ENCODE measurements at regions not wholly inside any gene's neighbourhood (a gene's known extent, or its start where the extent isn't known, plus 50 kb on each side); places are given as distances from the start of the nearest gene placed in this dataset.

DNA sequence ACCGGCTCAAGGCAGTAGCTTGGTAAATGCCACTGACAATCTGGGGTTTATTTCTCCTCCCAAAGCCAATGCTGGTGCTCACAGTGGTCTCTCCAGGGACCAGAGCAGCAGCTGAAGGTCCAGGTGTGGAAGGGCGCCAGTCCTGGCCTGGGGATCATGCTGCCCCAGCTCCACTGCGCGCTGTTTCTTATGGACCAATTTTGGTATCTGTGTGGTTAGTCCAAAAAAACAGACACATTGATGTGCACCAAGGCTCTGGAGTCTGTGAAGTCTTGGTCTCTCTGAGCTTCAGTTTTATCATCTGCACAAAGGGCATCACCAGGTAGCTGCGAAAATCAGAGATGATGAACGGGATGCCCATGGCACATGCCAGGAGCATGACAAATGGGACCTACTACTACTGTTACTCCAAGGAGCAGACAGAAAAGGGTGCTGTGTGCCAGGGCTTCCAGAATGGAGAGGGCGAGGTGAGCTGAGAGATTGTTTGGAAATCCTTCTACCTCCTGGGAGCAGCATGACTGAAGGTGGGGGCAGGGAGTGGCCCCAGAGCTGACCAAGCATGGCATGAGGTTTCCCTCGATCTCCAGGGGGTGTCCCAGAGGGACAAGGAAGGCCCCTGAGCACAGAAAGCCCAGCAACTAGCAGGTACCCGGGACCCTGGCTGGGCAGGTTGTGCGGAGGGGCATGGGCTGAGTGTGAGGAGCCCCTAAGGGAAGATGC lies 134.3 kb upstream of the PRR20G start:
- intact Hi-C loops (cut with DNase I), result no loop called here
- H3K9me3 ChIP-seq, result no peaks in the 10 kb centered on the region
- TF ChIP-seq, protein P1, sequence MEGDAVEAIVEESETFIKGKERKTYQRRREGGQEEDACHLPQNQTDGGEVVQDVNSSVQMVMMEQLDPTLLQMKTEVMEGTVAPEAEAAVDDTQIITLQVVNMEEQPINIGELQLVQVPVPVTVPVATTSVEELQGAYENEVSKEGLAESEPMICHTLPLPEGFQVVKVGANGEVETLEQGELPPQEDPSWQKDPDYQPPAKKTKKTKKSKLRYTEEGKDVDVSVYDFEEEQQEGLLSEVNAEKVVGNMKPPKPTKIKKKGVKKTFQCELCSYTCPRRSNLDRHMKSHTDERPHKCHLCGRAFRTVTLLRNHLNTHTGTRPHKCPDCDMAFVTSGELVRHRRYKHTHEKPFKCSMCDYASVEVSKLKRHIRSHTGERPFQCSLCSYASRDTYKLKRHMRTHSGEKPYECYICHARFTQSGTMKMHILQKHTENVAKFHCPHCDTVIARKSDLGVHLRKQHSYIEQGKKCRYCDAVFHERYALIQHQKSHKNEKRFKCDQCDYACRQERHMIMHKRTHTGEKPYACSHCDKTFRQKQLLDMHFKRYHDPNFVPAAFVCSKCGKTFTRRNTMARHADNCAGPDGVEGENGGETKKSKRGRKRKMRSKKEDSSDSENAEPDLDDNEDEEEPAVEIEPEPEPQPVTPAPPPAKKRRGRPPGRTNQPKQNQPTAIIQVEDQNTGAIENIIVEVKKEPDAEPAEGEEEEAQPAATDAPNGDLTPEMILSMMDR (IDR thresholded peaks at IDR 0.05), result no peak
- no peak overlapping the region for H3K4me3 ChIP-seq
- DNase-seq, result peak; percentile 10
- no peaks in the 10 kb centered on the region for H3K4me1 ChIP-seq
- no peaks in the 10 kb centered on the region for H3K36me3 ChIP-seq
- H3K27me3 ChIP-seq, result no peaks in the 10 kb centered on the region
- H3K9ac ChIP-seq (ENCODE audit: low read depth in 2 of 2, low read length in 2 of 2), result no peak overlapping the region
- no peak overlapping the region for H3K27ac ChIP-seq

DNA sequence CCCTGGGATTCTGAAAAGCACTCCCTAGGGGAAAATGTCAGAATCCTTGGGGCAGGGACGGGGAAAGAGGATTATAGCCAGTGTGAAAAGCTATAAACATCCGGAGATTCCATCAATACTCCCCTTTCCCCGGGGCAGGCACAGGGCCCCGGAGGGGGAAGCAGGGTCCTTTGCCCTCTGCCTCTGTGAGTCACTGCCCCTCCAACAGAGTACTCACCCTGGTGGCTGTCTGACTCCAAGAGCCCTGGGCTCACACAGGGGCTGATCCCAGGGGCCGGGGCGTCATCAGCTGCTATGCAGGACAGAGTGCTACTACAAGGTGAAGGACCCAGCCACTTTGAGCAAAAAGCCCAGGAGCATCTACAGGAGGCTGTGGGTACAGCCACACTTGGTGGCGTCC lies 133.0 kb upstream of the PRR20G start:
- no peaks in the 10 kb centered on the region for H3K27me3 ChIP-seq
- H3K4me3 ChIP-seq, result no peak overlapping the region
- no peaks in the 10 kb centered on the region for H3K36me3 ChIP-seq
- H3K27ac ChIP-seq, result no peak overlapping the region
- H3K9ac ChIP-seq (ENCODE audit: low read depth in 2 of 2, low read length in 2 of 2), result no peak overlapping the region
- H3K9me3 ChIP-seq, result no peaks in the 10 kb centered on the region
- TF ChIP-seq, protein P1 (IDR thresholded peaks at IDR 0.05), result no peak
- intact Hi-C loops (cut with DNase I), result no loop called here
- H3K4me1 ChIP-seq, result no peaks in the 10 kb centered on the region
- DNase-seq, result peak; percentile 10

DNA sequence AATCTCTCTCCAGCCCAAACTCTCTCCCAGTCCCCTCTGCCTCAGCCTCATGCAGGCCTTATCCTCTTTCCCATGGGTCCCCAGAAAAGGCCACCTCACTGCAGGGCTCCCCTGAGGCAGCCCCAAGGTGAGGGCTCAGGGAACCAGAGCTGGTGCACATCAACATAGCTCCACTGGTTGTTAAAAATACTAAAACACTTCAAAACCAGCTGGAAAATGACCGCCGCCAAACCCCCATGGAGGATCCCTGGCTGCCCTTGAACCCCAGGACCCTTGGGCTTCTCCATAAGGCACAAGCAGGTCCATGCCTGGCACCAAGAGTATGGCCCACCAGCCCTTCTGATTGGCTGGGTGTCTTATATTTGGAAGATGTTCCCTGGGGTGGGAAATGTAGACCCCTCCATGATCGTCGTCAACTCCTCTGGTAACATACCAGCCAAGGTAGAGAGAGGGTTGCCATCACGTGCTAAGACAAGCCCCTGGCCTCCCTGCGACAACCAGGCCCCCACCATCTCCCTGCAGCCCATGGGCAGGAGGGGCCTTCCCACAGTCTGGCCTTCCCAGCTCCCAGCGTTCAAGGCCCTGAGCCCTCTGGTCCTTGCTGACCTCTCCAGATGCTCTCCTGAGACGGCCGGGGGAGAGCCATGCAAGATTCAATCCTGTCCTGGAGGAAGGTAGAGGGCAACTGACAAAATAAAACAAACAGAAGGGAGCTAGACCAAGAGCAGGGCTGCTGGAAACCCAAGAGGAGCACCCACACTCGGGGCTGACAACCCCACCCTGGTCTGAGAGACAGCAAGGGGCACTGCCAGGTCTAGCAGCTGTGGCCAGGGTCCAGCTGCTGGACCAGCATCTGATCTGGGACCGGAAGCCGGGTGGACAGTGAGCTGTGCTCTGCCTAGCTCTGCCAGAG lies 132.1 kb upstream of the PRR20G start:
- TF ChIP-seq, protein P1 (IDR thresholded peaks at IDR 0.05), result no peak
- intact Hi-C loops (cut with DNase I), result no loop called here
- Histone ChIP-seq H3K4me1 (no peaks in the 10 kb centered on the region), H3K9me3 (no peaks in the 10 kb centered on the region), H3K27me3 (no peaks in the 10 kb centered on the region), H3K36me3 (no peaks in the 10 kb centered on the region), H3K4me3 (no peak overlapping the region), H3K27ac (no peak overlapping the region), H3K9ac (ENCODE audit: low read depth in 2 of 2, low read length in 2 of 2) (no peak overlapping the region)
- peak; percentile 7 for DNase-seq

DNA sequence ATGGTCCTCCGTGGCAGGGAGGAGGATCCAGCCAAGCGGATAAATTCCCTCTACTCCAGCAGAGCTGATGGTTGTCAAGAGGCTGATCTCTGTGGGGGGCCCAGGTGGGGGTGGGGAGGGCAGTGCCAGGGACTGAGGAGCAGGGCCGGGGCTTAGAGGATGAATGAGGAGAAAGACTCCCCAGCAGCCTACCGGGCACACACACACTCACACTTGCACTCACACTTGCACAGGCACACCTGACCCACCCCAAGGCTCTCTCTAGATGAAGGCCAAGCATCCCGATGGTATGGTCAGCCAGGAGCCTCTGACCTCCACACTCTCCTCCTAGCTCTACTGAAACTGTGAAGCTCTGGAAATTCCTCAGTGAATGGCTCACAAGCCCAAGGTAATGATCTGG lies 131.3 kb upstream of the PRR20G start:
- no peak for DNase-seq
- intact Hi-C loops (cut with DNase I), result no loop called here
- TF ChIP-seq, protein P1 (IDR thresholded peaks at IDR 0.05), result no peak
- H3K36me3 ChIP-seq, result no peaks in the 10 kb centered on the region
- no peak overlapping the region for H3K27ac ChIP-seq
- no peak overlapping the region for H3K4me3 ChIP-seq
- no peak overlapping the region for H3K9ac ChIP-seq (ENCODE audit: low read depth in 2 of 2, low read length in 2 of 2)
- H3K9me3 ChIP-seq, result no peaks in the 10 kb centered on the region
- H3K4me1 ChIP-seq, result no peaks in the 10 kb centered on the region
- no peaks in the 10 kb centered on the region for H3K27me3 ChIP-seq

DNA sequence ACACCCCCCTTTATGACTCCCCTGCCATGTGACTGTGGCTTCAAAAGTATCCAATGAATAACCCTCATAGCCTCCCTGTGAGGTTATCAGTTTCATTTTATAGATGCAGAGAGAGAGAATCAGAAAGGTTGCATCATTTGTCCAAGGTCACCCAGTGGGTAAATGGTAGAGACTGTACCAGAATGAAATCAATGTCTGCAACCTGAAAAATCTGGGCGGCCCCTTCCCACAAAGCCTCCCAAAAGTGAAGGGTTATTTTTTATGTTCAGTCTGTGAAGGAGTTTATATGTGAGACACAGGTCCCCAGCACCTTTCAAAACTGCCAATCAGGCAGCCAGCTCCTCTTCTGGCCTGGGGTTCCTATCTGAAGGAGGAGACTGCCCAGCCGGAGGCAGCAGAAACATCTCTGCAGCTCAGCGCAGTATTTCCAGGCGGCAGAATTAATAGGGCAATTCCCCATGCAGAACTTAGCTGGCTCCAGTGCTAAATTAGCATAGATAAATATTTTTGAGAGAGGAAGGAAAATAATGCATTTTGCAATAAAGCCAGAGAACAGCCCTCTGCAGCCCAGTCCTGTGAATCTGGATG lies 130.8 kb upstream of the PRR20G start:
- no peaks in the 10 kb centered on the region for H3K27me3 ChIP-seq
- no peak for DNase-seq
- no peaks in the 10 kb centered on the region for H3K36me3 ChIP-seq
- H3K4me1 ChIP-seq, result no peaks in the 10 kb centered on the region
- H3K27ac ChIP-seq, result no peak overlapping the region
- H3K4me3 ChIP-seq, result no peak overlapping the region
- H3K9ac ChIP-seq (ENCODE audit: low read depth in 2 of 2, low read length in 2 of 2), result no peak overlapping the region
- intact Hi-C loops (cut with DNase I), result no loop called here
- TF ChIP-seq, protein P1 (IDR thresholded peaks at IDR 0.05), result no peak
- H3K9me3 ChIP-seq, result no peaks in the 10 kb centered on the region
